GM18867 (cell line): ENCODE measurements at regions not wholly inside any gene's neighbourhood (a gene's known extent, or its start where the extent isn't known, plus 50 kb on each side); places are given as distances from the start of the nearest gene placed in this dataset.

Experiments used
- ATAC-seq: cut with Tn5 transposase; IDR thresholded peaks from one replicate; pipeline ENCODE4 v1.9.1; 2021; ENCODE audit warnings: mild to moderate bottlenecking, moderate library complexity; ENCODE audit not compliant: unreplicated experiment

DNA sequence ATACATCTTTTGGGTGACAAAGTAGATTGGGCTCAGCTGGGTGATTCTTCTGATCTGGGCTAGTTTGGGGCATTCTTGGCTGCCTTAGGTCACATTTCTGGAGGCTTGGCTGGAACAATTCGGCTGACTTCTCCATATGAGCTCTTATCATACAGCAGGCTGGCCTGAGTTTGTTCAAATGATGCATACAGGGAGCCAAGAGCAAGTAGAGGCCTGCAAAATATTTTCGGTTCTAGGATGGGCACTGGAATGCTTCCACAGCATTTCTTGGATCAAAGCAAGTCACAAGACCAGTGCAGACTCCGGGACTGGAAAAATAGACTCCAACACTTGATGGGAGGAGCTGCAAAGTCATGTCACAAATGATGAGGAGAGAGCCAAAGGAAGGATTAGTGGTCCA is 98.4 kb downstream of the SCG2 start:
- ATAC-seq: no peak

DNA sequence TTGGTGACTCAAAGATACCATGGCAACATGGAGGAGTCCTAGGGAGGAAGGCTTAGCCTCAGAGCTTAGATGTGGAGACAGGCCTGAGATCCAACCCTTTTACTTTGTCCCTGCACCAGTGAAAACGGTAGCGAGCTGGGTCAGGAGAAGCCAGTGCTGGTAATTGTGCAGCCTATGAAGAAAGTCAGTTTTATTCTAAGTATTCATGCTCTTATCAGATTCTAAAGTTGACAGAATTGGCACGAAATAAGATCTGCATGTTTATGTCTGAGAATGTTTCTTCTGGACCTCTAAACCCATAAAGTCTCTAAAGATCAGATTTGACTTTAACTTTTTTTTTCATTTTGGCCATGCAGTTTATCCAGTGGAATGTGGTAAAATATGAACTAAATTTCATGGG is 93.8 kb downstream of the SCG2 start:
- no peak for ATAC-seq

DNA sequence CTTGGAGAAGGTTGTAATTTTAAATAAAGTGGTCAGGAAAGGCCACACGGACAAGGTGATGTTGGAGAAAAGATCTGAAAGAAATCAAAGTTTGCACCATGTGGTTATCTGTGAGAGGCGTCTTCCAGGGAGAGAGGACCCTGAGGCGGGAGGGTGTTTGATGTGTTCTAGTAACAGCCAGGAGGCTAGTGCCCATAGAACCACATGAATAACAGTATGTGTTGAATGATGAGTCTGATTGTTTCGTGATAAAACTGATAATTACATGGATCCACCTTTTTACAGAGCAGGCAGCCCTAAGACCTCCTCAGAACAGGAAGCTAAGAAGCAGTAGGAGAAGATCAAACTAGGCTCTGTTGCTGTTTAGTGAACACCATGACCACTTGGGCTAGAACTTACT is 91.4 kb downstream of the SCG2 start:
- no peak for ATAC-seq

DNA sequence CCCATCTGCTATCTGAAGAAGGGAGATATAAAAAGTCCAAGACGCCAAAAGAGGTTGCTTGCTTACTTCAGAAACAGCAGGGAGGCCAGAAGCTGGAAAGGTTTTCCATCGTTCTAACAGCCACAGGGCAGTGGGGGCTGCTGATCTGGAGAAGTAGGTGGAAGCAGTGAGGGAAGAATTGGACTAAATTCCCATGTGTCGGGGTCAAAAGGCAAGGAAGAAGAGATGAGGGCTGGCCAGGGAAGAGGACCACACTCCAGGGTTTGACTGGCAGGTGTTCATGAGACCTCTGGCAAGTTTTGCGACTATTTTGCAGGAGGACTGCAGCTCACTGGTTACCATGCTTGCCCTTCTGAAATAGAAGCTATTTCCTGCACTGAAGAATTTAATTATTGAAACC is 91.0 kb downstream of the SCG2 start:
- ATAC-seq: no peak

DNA sequence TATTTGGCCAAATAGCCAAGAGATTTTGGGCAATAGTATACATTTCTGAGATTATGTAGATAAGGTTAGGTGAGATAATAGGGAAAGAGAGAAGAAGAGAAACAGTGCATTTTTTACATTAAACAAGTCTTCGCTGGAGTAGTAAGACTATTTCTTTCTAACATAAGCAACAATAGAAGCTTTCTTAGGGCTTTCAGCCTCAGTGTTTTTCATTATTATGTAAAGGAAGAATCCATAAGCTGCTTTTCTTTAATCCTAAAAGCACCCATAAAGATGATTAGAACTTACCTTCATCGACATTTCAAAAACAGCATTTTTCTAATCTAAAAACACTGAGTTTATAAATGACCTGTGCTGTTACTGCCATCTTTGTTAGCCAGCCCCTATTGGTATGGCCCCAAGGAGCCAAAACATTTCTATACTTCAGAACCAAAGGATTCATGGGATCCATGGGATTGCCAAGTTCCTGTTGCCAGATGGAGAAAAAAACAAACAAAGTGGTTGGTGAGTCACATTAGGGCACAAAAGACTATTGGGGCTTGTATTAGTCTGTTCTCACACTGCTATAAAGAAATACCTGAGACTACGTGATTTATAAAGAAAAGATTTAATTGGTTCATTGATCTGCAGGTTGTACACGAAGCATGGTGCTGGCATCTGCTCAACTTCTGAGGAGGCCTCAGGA is 88.2 kb downstream of the SCG2 start:
- no peak for ATAC-seq

DNA sequence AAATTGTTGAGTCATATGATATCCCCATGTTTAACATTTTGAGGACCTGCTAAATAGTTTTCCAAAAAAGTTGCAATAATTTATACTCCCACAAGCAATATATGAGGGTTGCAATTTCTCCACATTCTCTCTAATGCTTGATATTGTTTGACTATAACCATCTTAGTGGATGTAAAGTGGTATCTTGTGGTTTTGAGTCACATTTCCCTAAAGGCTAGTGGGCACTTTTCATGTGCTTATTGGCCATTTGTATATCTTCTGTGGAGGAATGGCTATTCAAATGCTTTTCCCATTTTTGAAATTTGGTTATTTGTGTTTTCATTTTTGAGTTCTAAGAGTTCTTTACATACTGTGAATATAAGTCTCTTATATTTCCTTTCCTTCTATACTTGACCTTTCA is 82.7 kb downstream of the SCG2 start:
- ATAC-seq: no peak

DNA sequence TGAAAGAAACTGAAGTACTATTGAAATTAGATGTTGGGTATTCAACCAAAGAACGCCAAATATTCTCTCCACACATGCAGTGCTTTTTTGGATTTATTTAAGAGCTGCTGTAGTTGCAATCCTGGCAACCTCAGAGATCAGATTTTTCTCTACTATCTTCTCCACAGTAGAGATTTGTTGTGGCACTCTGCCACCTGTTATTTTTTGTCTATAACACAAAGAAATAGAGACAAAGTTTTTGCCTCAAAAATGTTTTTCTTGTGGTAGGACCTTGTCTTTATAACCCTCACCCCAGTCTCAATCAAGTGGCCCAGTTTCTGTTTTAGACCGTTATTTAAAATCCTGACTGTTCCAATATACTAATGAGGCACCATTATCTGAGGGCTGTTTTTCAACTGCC is 79.4 kb downstream of the SCG2 start:
- ATAC-seq: no peak

DNA sequence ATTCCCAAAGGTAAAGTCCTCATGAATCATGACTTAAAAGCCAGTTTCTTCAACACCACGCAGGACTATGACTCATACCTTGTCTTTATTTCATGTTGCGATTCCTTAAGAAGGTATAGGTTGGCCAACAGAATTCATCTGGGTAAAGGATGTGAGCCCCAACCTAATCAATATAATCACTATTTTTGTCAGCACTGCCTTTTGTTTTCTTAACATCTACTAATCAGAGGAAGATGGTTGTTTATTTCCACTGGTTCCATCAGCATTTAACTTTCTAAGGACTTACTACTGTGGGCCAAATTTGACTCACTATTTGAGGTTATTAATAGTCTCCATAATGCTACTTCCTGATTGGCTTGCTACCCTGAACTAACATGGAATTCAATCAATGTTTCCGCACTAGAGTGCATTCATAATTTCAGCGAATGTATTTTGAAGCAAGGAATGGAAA is 78.6 kb downstream of the SCG2 start:
- no peak for ATAC-seq

DNA sequence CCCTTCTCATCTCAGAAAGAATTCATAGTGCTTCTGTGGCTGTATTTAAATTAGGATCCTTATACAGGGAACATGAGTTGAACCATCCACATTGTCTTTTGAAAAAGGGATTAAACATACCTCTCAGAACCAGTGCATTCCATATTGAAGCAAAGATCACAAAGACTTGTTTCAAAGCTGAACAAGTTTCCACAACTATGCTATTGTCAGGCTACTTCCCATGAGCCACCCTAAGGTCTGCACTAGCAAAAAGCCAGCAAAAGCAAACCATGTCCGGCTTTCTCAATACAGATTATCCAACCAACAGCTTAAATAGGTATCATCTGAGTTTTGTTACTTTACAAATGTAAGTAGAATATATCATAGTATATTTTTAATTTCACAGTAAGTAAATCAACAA is 78.1 kb downstream of the SCG2 start:
- no peak for ATAC-seq

DNA sequence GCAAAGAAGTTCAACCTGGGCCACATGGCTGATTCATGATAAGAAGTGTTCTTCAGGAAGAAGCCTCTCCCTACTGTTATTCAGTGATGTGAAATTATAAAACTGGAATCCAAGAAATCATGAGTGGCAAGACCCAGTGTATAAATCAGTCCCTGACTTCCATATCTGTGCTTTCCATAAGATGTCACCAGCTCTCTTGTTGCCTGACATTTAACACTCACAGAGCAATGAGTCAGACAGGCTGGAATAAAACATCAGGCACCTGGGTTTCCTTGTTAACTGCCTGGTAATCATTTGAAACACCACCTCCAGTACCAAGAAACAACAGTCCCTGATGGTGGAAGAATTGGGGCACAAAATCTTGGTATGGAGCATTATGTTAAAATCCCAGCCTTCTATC is 76.1 kb downstream of the SCG2 start:
- no peak for ATAC-seq

DNA sequence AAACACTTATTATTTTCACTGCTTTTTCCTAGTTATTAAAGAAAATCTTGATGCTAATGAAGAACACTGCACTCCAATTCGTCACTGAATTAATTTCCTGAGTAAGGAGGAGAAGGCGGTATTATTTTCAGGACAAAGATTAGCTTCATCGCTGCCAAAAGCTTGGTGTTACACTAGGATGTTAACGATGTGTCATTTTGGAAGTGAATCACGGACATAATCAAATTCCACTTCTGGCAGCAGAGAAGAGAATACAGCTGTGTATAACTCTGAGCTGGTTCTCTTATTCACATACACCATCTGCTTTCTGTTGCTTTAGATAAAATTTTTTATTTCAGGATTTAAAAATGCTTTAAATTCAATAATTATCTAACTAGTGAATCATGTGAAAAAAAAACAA is 74.1 kb downstream of the SCG2 start:
- no peak for ATAC-seq

DNA sequence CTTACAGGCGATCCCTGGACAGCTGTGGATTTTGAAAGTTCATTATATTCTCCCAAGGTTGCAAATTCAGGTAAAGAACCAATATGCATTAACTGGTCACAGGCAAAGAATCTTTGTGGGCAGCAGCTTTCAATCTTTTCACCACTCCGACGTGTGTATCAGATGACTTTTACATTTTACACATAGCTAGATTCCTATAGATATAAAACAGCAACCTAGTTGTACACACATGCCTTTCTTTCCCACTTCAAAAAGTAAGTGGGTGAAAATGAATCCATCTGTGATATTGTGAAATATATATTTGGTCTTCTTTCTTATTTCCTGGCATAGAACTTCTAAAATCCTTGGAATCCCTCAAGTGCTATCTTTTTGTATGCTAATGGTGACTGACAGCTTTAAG is 72.5 kb downstream of the SCG2 start:
- ATAC-seq: no peak

DNA sequence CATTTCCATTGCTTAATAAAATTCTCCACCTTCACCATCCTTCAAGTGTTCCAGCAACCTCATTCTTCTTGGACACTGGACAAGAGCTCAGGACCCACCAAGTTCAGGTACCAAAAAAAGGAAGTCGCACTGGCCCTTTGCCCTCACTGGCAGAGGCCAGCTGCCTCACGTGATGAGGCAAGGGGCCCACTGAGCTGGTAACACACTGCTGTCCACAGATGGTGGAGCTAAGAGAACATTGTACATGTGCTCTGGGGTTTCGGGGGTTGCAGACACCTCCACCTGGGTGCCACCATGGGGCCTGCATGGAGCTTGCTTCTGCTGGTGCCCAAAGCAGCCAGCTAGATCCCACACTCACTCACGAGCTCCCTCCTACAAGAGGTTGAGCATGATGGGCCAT is 71.3 kb downstream of the SCG2 start:
- ATAC-seq: no peak

DNA sequence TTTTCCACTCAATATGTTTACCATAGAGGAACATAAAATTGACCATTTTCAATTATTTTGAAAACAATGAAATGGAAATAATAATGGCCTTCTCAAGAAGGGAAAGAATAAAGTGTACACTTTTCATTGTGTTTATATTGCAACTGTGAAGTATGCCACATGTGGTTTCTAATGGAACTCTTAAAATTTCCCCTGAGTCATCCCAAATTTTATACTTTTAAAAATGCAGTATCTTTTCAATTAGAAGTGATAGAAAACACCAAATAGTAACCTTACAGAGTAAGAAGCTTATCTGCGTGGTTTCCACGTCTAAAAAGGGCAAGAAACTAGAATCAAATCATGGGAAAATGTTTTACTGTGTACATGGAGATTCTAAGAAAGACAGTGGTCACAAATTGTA is 70.0 kb downstream of the SCG2 start:
- ATAC-seq: no peak

DNA sequence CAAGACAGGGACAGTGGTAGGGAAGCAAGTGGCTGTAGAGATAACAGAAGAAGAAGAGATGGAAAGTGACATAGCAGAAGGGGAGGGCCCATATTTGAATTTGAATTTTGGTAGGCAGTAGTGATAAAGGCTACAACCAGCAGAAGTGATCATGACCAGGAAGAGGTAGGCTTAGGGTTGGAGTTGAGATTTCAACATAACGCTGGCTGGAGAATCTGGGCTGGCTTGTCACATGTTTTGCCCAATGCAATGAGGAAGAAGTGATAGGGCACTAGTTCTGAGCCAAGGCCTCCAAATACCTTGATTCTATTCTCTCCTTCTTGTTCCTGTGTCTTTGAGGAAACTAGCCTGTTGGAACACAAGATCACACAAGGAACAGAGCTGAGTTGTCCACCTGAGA is 69.4 kb downstream of the SCG2 start:
- no peak for ATAC-seq

DNA sequence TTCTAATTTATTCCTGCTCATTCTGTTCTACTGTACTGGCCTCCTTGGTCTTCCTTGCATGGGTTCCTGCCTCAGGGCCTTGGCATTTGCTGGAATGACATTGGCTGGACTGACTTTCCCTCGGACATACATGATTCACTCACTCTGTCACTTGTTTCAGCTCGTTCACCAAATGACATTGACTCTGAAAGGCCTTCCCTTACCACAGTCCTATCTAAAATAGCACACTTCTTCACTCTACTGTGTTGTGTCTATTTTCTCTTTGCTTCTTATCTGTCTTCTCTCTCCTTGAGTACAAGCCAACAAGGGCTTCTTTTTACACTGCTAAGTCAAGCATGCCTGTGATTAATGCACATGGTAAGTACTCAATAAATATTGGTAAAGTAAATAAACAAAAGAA is 65.6 kb downstream of the SCG2 start:
- no peak for ATAC-seq

DNA sequence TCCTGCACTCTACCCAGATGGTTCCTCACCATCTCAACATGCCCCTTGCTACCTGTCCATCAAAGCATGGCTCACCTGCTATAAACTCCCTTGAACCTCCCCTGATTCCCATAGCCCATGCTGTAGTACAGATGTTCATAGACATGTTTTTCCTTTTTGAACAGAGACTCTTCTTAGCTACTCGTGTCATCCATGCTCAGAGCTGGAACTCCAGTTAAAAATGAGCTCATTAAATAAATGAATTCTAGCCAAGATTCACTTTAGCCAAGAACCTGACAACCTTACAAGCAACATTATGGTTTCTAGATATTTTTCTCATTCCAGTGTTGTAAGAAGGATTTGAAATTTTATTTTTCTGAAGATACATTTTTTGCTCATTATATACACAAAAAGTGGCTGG is 65.0 kb downstream of the SCG2 start:
- ATAC-seq: no peak

DNA sequence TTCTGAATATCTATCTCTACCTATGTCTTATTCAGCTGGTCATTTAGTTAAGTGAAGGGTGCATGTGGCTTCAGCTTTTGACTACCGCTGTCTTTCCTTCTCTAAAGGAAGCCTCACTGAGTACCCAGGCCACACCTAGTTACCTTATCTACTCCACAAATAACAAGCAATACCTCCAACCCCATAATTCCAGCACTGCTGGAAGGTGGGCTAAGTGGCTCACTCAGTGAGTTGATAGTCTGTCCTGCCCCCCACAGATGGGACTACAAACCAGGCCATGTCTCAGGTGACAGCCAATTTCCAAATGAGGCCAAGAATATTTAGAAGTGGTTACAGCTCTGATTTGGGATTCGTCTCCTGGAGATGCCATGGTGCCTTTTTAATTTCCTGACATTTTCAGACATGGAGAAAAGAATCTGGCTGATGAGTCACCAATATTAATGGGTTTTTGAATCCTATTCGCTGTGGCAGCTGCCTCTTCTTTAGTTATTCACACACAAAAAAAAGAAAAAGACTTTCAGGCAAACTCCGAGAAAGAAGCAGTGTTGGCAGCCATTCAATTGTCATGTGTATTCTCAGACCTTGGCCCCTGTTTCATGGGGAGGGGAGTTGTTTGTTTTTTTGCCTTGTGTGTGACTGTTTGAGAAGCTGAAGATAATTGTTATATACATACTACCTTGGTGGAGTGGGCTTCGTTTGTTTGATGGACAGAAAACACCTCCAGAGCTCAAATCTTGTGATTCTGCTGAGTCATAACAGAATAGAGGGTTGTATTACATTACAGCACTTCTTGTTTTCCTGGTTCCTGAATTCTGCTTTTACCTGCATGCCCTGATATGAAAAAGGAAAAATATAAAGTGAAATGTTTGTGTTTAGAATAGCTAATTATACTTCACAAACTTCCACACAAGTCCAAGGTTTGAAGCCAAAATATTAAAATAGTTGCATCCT is 64.2 kb downstream of the SCG2 start:
- no peak for ATAC-seq

DNA sequence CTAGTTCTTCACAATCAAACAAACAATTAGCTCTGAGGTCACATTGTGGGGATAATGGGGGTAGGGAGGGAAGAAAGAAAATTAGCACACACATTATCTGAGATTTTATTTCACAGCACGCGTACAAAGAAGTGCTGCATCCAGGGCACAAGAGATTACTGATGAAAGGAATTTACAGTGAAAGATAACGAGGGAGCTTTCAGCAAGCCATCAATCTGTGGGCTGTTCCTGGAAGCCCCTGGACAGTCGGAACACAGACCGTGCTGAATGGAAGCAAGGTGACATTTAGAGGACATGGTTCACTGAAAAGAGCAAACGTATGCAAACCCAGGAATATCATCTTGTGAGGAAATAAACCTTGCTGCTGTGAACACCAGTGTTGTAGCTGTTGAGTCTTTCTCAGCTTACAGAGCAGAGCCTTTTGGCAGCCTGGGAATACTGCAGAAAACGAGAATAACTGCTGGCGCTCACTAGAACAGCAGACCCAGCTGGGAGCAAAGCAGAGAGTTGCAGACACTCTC is 63.2 kb downstream of the SCG2 start:
- ATAC-seq: no peak

DNA sequence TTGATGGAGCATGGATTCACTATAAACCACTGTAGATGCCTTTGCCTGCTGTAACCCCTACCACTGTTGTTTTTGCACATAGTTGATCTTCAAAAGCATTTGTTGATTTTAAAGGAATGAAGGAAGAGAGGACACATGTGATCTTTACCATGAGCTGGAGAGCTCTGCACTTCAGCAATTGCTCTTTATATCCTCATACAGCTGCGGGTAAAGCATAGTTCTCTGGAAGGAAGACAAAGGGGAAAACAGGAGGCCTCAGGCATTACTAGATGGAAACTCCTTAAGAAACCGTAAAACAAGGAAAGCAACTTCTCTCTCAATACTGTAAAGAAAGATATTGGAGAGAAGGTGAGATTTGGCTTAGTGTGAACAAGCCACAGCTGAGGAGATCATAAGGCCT is 60.6 kb downstream of the SCG2 start:
- ATAC-seq: no peak

DNA sequence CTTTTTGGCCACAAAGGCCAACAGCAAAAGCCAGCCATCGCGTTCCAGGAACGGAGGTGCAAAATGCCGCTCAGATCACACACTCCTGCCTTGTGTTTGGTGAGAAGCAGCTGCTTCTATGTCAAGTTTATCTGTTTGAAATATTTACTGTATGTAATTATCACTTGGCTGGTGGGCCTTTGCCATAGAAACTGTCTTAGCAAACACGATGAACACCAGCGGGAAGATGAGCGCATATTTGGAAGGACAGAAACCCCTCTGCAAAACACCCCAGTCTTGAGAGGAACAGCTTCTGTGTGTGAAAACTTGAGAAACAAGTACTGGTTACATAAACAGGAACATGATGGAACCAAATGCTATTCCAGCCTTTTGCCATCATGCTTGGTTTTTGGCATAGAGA is 59.7 kb downstream of the SCG2 start:
- no peak for ATAC-seq

DNA sequence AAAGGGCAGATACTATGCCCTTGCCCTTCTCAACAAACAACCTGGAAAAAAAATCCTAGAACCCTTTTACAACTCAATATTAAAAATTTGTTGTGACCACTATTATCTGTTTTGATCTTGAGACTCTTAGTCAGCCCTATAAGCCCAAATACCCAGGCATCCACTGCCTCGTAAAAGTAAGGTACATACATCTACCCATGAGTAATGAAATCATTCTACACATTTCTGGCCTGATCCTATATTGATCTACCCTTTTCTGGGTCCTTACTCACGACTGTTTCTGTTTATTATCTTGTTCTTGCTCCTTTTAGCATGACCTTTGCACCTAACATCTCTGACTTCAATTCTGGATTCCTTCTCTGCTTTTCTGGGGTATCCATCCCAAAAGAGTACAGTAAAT is 56.8 kb downstream of the SCG2 start:
- ATAC-seq: no peak
